SK-N-SH (cell line): ENCODE measurements at regions not wholly inside any gene's neighbourhood (a gene's known extent, or its start where the extent isn't known, plus 50 kb on each side); places are given as distances from the start of the nearest gene placed in this dataset.

ENCODE experiments used
- ELF1 ChIP-seq: IDR thresholded peaks from 2 replicates; pipeline ENCODE4 v1.4.0; 2012
- NRF1 ChIP-seq: IDR thresholded peaks from 2 replicates; pipeline ENCODE4 v1.6.1; 2012; ENCODE audit warnings: low read depth, mild to moderate bottlenecking, low read length
- RAD21 ChIP-seq: IDR thresholded peaks from 2 replicates; pipeline ENCODE4 v1.6.1; 2012; ENCODE audit warnings: mild to moderate bottlenecking, low read length
- SMC3 ChIP-seq: IDR thresholded peaks from 2 replicates; pipeline ENCODE4 v1.6.1; 2012; ENCODE audit warnings: low read depth, low read length, improper control_type of control experiment
- YY1 ChIP-seq: IDR thresholded peaks from 2 replicates; pipeline ENCODE4 v1.4.0; 2012; ENCODE audit warnings: low read depth, mild to moderate bottlenecking
- TF ChIP-seq, protein P1 (sequence below): fragments of 200-600 bp; sonication (generic); IDR thresholded peaks from 2 replicates; pipeline ENCODE4 v1.6.1; 2017; ENCODE audit warnings: antibody characterized with exemption, mild to moderate bottlenecking, moderate library complexity
- TF ChIP-seq, protein P2 (sequence below): fragments of 150-350 bp; IDR thresholded peaks from 2 replicates; pipeline ENCODE4 v1.6.1; 2016; ENCODE audit warnings: mild to moderate bottlenecking, low read depth, low read length
- TF ChIP-seq, protein P3 (sequence below): IDR thresholded peaks from 2 replicates; pipeline ENCODE4 v1.4.0; 2012; ENCODE audit warnings: low read depth

DNA sequence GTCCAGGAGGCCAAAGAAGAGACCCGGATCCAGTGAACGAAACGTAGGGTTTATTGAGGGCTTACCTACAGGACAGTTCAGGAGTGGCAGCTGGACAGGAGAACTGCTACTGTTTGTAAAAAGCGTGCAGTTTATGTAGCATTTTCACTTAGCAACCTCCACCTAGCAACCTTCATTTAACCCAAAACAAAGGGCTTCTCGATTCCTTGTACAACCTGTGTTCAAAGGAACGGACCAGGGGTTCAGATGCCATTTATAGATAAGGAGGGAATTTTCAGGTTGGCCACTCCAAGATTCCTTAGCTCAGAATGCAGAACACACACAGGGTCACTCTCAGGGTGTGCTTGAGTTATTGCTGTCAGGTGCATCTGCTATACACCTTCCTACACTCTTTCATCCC lies 65.1 kb upstream of the YWHAQ start:
- TF ChIP-seq, protein P1, sequence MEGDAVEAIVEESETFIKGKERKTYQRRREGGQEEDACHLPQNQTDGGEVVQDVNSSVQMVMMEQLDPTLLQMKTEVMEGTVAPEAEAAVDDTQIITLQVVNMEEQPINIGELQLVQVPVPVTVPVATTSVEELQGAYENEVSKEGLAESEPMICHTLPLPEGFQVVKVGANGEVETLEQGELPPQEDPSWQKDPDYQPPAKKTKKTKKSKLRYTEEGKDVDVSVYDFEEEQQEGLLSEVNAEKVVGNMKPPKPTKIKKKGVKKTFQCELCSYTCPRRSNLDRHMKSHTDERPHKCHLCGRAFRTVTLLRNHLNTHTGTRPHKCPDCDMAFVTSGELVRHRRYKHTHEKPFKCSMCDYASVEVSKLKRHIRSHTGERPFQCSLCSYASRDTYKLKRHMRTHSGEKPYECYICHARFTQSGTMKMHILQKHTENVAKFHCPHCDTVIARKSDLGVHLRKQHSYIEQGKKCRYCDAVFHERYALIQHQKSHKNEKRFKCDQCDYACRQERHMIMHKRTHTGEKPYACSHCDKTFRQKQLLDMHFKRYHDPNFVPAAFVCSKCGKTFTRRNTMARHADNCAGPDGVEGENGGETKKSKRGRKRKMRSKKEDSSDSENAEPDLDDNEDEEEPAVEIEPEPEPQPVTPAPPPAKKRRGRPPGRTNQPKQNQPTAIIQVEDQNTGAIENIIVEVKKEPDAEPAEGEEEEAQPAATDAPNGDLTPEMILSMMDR = no peak
- TF ChIP-seq, protein P2, sequence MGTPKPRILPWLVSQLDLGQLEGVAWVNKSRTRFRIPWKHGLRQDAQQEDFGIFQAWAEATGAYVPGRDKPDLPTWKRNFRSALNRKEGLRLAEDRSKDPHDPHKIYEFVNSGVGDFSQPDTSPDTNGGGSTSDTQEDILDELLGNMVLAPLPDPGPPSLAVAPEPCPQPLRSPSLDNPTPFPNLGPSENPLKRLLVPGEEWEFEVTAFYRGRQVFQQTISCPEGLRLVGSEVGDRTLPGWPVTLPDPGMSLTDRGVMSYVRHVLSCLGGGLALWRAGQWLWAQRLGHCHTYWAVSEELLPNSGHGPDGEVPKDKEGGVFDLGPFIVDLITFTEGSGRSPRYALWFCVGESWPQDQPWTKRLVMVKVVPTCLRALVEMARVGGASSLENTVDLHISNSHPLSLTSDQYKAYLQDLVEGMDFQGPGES = no peak
- TF ChIP-seq YY1 (no peak), ELF1 (no peak), SMC3 (no peak), NRF1 (no peak), RAD21 (no peak)
- TF ChIP-seq, protein P3, sequence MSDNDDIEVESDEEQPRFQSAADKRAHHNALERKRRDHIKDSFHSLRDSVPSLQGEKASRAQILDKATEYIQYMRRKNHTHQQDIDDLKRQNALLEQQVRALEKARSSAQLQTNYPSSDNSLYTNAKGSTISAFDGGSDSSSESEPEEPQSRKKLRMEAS = no peak
